Activated naive CD8-positive, alpha-beta T cell treated with anti-CD3 and anti-CD28 coated beads, Interleukin-2, amount 10 ng/mL, durations not matched to agents 7 days and 5 days (primary cell): ENCODE measurements at regions not wholly inside any gene's neighbourhood (a gene's known extent, or its start where the extent isn't known, plus 50 kb on each side); places are given as distances from the start of the nearest gene placed in this dataset.

Source experiments
- ATAC-seq: fragments of 150-1000 bp; cut with Tn5 transposase; one replicate; pipeline ENCODE4 v1.10.0; 2021; ENCODE audit warnings: low read depth, moderate library complexity
- POLR2A ChIA-PET: fragments of 350-600 bp; sonication (Branson Sonifier 250); formaldehyde crosslinking; loops from one replicate; lab custom pipeline; 2021; ENCODE audit warnings: antibody characterized with exemption; lab: Charles Lee
- DNase-seq: peaks from one replicate; pipeline ENCODE4 v3.0.0; 2021
- H3K27ac Mint-ChIP-seq: one replicate; pipeline ENCODE4 v1.8.0; 2022; ENCODE audit warnings: mild to moderate bottlenecking, mixed read lengths
- H3K27me3 Mint-ChIP-seq: one replicate; pipeline ENCODE4 v1.8.0; 2022; ENCODE audit warnings: mild to moderate bottlenecking, moderate library complexity, mixed read lengths
- H3K36me3 Mint-ChIP-seq: one replicate; pipeline ENCODE4 v1.8.0; 2021; ENCODE audit warnings: mild to moderate bottlenecking, mixed read lengths
- H3K4me1 Mint-ChIP-seq: one replicate; pipeline ENCODE4 v1.8.0; 2021; ENCODE audit warnings: mixed read lengths
- H3K4me3 Mint-ChIP-seq: one replicate; pipeline ENCODE4 v1.8.0; 2022; ENCODE audit warnings: mild to moderate bottlenecking, moderate library complexity, mixed read lengths
- H3K9me3 Mint-ChIP-seq: one replicate; pipeline ENCODE4 v1.8.0; 2021; ENCODE audit warnings: mixed read lengths

DNA sequence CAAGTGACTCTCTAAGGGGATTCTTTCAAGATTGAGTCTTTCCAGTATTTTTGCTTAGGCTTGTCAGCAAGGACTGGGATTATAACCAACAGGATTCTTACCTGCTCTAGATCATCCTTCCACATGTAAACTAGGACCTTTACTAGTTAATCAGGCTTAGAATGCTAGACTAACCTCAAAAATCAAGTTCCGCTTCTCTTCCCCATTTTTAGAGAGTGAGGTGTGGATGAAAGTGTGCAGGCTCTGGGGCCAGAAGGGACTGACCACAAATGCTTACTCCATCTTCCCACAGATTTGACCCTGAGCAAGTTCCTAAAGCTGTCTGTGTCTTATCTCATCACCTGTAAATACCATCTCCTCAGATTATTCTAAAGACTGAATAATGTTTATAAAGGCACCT lies 89.5 kb upstream of the IL12A start:
- DNase-seq (no peak), ATAC-seq (no peak)
- Mint-ChIP-seq H3K9me3 (no peaks in the 10 kb centered on the region), H3K36me3 (no peaks in the 10 kb centered on the region), H3K4me1 (no peaks in the 10 kb centered on the region), H3K4me3 (no peak overlapping the region), H3K27me3 (peaks cover 11% of the 10 kb centered on the region), H3K27ac (no peak overlapping the region)
- POLR2A ChIA-PET: no interaction called here

DNA sequence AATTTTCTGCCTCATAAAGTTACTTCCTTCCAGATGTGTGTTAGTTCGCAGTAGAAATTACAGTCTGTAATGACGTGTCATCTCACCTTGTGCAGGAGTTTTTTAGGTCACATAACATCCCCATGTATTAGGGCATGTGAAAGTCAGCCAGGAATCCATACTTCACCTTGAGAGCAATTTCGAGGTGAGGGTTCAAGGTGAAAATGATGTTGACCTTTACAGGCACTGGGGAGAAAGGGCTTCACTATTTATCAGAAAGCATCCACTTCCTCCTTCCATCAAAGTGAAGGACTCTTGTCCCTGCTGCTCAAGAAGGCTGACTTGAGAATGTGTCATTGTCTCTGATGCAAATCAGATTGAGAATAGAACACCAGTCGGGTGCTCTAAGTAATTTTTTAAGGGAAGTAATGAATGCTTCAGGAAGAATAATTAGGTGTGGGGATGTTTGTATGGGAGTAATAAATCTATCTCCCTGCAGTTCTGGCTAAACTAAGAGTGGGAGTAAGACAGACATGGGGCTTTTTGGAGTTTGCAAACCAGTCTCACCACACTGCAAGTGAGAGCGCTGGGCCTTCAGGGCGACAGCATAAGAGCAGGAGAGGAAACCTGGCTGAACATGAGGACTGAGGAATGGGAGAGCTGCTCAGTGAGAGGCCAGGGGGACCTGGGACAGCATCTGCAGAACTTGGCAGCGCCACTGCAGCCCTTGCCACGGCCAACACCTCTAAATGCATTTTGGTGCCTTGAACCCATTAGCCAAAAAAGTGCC lies 85.9 kb upstream of the IL12A start:
- no peak for DNase-seq
- Mint-ChIP-seq H3K9me3 (no peaks in the 10 kb centered on the region), H3K4me3 (no peak overlapping the region), H3K27ac (no peak overlapping the region), H3K27me3 (peaks cover 11% of the 10 kb centered on the region), H3K36me3 (no peaks in the 10 kb centered on the region), H3K4me1 (no peaks in the 10 kb centered on the region)
- no peak for ATAC-seq
- POLR2A ChIA-PET: no interaction called here

DNA sequence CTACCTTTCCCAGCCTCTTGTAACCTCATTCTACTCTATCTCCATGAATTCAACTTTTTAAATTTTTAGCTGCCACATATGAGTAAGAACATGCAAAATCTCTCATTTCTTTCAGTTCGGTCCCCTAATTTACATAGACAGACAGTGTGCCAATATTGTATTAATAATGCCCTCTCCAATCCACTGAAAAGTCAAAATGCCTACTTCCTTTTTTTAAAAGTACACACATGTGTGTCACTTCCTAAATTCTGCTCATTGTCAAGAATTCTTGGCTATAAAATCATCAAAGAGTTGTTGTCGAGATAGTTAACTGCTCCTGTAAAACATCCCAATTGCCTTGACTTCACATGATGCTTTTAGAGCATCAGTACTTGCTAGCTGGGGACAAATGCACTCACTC lies 84.2 kb upstream of the IL12A start:
- Mint-ChIP-seq H3K27ac (no peak overlapping the region), H3K27me3 (peaks cover 11% of the 10 kb centered on the region), H3K4me1 (no peaks in the 10 kb centered on the region), H3K4me3 (no peak overlapping the region), H3K9me3 (no peaks in the 10 kb centered on the region), H3K36me3 (no peaks in the 10 kb centered on the region)
- DNase-seq: no peak
- POLR2A ChIA-PET: no interaction called here
- ATAC-seq: no peak

GRCh38 chr3:159904911-159905310 lies 83.7 kb upstream of the IL12A start:
- no peak for DNase-seq
- ATAC-seq: no peak
- peaks cover 14% of the 10 kb centered on the region for H3K27me3 Mint-ChIP-seq
- POLR2A ChIA-PET: no interaction called here
- no peaks in the 10 kb centered on the region for H3K36me3 Mint-ChIP-seq
- H3K9me3 Mint-ChIP-seq: no peaks in the 10 kb centered on the region
- no peaks in the 10 kb centered on the region for H3K4me1 Mint-ChIP-seq
- no peak overlapping the region for H3K27ac Mint-ChIP-seq
- H3K4me3 Mint-ChIP-seq: no peak overlapping the region

DNA sequence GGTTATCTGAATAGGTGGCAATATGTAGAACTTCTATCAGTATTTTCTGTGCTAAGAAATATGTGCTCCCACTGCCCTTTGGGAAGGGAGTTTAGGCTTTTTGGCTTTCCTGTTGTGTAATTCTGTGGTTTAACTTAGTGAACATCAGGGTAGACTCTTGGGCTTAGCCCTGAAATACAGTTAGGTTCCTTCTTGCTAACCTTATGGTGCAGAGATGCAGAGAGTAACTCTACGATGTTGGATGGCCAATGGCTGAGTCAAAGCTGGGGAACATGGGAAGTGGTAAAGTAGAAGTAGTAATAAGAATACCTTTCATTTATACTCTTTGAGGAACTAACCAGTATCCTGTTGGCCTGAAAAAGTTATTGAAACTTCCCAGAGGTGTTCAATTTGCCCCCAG lies 80.8 kb upstream of the IL12A start:
- no peak for ATAC-seq
- POLR2A ChIA-PET: no interaction called here
- Mint-ChIP-seq H3K4me1 (peaks cover 7% of the 10 kb centered on the region), H3K36me3 (no peaks in the 10 kb centered on the region), H3K4me3 (no peak overlapping the region), H3K9me3 (no peaks in the 10 kb centered on the region), H3K27ac (no peak overlapping the region), H3K27me3 (peaks cover 8% of the 10 kb centered on the region)
- DNase-seq: no peak

GRCh38 chr3:159910991-159911663 lies 77.5 kb upstream of the IL12A start:
- no peaks in the 10 kb centered on the region for H3K36me3 Mint-ChIP-seq
- peaks cover 7% of the 10 kb centered on the region for H3K4me1 Mint-ChIP-seq
- no peak for DNase-seq
- H3K4me3 Mint-ChIP-seq: peak overlapping the region; percentile 72
- ATAC-seq: peak; percentile 36
- POLR2A ChIA-PET: no interaction called here
- no peaks in the 10 kb centered on the region for H3K9me3 Mint-ChIP-seq
- peak overlapping the region; percentile 62 for H3K27ac Mint-ChIP-seq
- peaks cover 12% of the 10 kb centered on the region for H3K27me3 Mint-ChIP-seq

GRCh38 chr3:159911664-159912037 lies 77.0 kb upstream of the IL12A start:
- no peaks in the 10 kb centered on the region for H3K9me3 Mint-ChIP-seq
- H3K36me3 Mint-ChIP-seq: no peaks in the 10 kb centered on the region
- ATAC-seq: no peak
- H3K4me3 Mint-ChIP-seq: peak overlapping the region; percentile 72
- peak overlapping the region; percentile 62 for H3K27ac Mint-ChIP-seq
- no peak for DNase-seq
- H3K4me1 Mint-ChIP-seq: peaks cover 7% of the 10 kb centered on the region
- POLR2A ChIA-PET: no interaction called here
- H3K27me3 Mint-ChIP-seq: peaks cover 10% of the 10 kb centered on the region

DNA sequence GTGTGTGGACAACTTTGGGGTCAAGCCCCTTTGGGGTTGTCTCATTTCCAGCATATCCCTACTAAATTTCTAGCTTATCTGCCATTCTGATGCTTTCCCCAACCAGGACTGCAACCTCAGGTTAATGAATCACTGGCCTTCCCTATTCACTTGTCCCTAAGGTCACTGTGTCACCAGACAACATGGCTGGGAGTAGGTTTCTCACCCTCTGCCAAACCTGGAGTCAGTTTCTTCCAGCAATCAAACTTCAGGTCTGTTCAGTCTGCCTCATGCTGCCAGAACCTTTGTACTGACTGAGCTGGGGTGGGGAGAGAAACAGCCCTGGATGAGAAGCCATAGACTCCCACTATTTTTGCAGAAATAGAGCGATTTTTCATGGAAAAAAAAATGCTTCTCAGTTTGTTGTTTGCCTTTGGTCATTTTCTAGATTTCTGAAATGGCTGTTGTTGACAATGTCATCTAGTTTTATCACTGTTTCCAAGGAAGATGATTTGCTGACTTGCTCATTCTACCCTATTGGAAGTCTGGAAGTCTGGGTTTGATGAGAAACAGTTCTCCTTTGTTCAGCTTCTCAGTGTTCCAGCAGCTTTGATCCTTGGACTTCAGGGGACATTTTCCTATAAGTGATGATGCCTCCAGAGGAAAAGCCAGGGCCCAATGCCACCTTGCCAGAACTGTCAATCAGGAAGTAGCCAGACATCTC lies 74.8 kb upstream of the IL12A start:
- POLR2A ChIA-PET: no interaction called here
- no peaks in the 10 kb centered on the region for H3K9me3 Mint-ChIP-seq
- no peak overlapping the region for H3K27ac Mint-ChIP-seq
- peaks cover 12% of the 10 kb centered on the region for H3K27me3 Mint-ChIP-seq
- no peak for ATAC-seq
- H3K4me1 Mint-ChIP-seq: peaks cover 7% of the 10 kb centered on the region
- H3K4me3 Mint-ChIP-seq: no peak overlapping the region
- H3K36me3 Mint-ChIP-seq: no peaks in the 10 kb centered on the region
- no peak for DNase-seq

- no peaks in the 10 kb centered on the region for H3K36me3 Mint-ChIP-seq
- no peak for DNase-seq
- POLR2A ChIA-PET: no interaction called here
- no peak overlapping the region for H3K27ac Mint-ChIP-seq
- peaks cover 12% of the 10 kb centered on the region for H3K27me3 Mint-ChIP-seq
- H3K4me3 Mint-ChIP-seq: no peak overlapping the region
- ATAC-seq: no peak
- H3K9me3 Mint-ChIP-seq: peaks cover 1% of the 10 kb centered on the region
- peaks cover 7% of the 10 kb centered on the region for H3K4me1 Mint-ChIP-seq
These were observed 74.2 kb upstream of the IL12A start for GRCh38 chr3:159914426-159914825.

- no peak overlapping the region for H3K27ac Mint-ChIP-seq
- no peak overlapping the region for H3K4me3 Mint-ChIP-seq
- peaks cover 11% of the 10 kb centered on the region for H3K27me3 Mint-ChIP-seq
- H3K4me1 Mint-ChIP-seq: peaks cover 7% of the 10 kb centered on the region
- no peaks in the 10 kb centered on the region for H3K36me3 Mint-ChIP-seq
- H3K9me3 Mint-ChIP-seq: peaks cover 1% of the 10 kb centered on the region
- DNase-seq: no peak
- POLR2A ChIA-PET: no interaction called here
- ATAC-seq: no peak
These were observed 72.6 kb upstream of the IL12A start for GRCh38 chr3:159916052-159916451.

- Mint-ChIP-seq H3K36me3 (no peaks in the 10 kb centered on the region), H3K4me3 (no peak overlapping the region), H3K27ac (no peak overlapping the region), H3K4me1 (no peaks in the 10 kb centered on the region), H3K9me3 (peaks cover 1% of the 10 kb centered on the region), H3K27me3 (peaks cover 11% of the 10 kb centered on the region)
- DNase-seq: no peak
- POLR2A ChIA-PET: no interaction called here
- no peak for ATAC-seq
These were observed 71.5 kb upstream of the IL12A start for GRCh38 chr3:159917141-159917540.

- POLR2A ChIA-PET: no interaction called here
- DNase-seq: no peak
- H3K9me3 Mint-ChIP-seq: peaks cover 1% of the 10 kb centered on the region
- no peaks in the 10 kb centered on the region for H3K4me1 Mint-ChIP-seq
- no peak for ATAC-seq
- H3K27me3 Mint-ChIP-seq: peaks cover 7% of the 10 kb centered on the region
- no peak overlapping the region for H3K27ac Mint-ChIP-seq
- no peak overlapping the region for H3K4me3 Mint-ChIP-seq
- no peaks in the 10 kb centered on the region for H3K36me3 Mint-ChIP-seq
These were observed 68.8 kb upstream of the IL12A start for GRCh38 chr3:159919873-159920272.

DNA sequence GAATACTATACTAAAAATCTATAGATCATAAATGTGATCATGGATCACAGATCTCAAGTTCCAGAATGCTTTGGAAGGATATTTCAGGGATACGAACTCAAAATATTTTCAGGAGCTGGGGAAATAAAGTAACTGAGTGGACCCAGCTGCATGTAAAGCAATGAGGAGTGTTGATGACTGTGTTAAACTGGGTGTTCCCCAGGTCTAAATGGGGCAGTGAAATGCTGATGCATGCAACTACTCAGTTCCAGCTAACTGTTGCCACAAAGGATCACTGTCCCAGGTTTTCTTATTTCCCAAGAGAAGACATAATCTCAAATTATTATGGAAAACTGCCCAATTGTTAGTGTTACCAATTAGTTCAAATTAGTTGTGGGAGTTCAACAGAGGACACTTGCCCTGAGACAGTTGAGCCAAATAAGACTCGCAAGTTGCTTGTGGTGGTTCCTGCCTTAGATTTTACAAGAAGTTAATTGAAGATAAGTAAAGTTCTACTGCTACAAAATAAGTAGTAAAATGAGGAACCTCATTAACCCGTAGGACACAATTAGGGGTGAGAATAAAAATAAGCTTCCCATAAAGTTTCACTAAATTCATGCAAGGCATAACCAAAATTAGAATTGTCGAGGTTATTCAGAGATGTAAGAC lies 66.3 kb upstream of the IL12A start:
- POLR2A ChIA-PET: no interaction called here
- ATAC-seq (no peak), DNase-seq (no peak)
- H3K4me3 Mint-ChIP-seq: no peak overlapping the region
- H3K9me3 Mint-ChIP-seq: peaks cover 1% of the 10 kb centered on the region
- H3K36me3 Mint-ChIP-seq: no peaks in the 10 kb centered on the region
- peaks cover 3% of the 10 kb centered on the region for H3K27me3 Mint-ChIP-seq
- H3K27ac Mint-ChIP-seq: no peak overlapping the region
- no peaks in the 10 kb centered on the region for H3K4me1 Mint-ChIP-seq
